Activated T-cell treated with anti-CD3 and anti-CD28 coated beads for 24 hours (primary cell): ENCODE measurements at regions not wholly inside any gene's neighbourhood (a gene's known extent, or its start where the extent isn't known, plus 50 kb on each side); places are given as distances from the start of the nearest gene placed in this dataset.

Source experiments
- DNase-seq: peaks from one replicate; pipeline ENCODE4 v3.0.0-alpha.2; 2020; ENCODE audit warnings: low read depth

DNA sequence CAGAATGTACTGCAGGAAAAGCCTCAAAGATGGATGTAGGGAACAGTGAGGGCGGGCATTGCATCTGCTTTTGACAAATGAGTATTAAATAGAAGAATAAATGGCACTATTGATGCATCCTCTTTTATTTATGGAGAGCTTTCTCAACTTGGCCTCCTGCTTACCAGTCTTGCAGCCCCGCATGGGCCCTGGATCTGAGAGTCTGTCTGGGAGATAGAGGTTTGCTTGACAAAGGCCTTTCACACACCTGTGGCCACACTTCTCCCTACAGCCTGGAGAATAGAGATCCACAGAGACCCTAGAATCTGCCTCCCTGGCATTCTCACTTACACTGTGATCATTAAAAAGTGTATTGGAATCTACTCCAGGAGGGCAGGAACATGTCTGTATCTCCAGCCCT is 203.8 kb upstream of the CDH4 start:
- DNase-seq, result no peak

DNA sequence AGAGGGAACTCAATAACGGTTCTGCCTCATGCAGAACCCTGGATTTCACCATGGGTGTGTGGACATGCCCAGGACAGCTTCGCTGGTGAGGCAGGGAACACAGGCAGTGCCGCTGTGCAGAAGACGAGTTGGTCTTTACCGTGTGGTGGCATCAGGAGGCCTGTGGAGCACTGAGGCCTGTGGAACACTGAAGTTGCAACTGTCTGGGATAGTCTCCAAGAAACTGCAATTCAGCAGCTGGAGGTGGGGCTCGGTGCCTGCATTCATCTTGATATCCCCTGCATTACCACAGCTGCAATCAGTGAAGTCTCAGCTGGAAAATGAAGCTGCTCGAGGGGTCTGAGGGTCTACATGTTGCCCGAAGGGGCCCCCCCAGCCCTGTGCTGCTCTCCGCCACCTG is 202.4 kb upstream of the CDH4 start:
- no peak for DNase-seq

DNA sequence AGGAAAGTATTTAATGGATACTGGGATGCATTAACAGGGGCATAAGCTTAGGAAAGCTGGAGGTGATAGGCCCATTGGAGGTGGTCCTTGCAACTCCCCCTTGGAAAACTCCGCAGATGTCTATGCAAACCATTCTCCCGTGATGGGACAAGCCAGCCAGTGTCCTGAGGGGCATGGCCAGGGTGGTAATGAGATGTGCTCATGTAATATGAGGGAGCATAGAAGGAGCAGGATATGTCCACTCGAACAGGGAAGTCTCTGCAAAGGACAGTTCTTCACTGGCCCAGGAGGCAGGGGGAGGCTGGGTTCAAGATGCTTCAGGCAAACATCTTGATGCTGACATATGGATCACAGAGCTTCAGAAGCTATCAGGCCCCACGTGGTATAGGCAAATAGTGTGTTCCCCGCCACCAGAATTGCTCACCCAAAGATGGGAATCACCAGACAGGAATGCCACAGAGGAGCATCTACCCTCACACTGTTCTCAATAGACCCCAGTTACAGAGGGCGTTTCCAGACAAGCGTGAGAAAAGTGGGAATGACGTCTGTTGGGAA is 201.6 kb upstream of the CDH4 start:
- DNase-seq, result no peak

DNA sequence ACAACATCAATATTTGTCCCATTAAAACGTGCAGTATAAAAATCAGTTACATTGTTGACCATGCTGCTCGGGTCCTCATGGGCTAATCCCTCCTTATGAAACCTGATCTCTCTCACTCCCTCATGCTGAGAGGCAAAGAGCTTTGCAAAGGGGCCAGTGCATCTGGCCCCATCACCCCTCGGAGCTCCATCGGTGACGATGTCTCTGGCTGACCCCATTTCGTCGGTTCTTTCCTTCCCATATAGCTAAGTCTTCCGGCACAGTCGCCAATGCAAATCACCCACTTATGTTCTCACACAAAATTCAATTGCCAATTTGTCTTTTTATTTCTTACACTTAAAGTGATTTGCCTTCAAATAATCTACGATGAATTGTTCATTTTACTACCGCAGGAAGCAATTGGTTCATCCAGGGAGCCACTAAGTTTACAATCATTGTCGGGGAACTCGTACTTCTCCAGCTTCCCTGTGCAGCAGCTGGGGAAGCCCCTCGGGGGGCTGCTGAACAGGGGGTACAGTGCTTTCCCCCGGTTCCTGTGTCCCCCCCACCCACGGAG is 199.8 kb upstream of the CDH4 start:
- DNase-seq, result no peak

GRCh38 chr20:61052776-61053442 is 199.2 kb upstream of the CDH4 start:
- DNase-seq, result no peak

- no peak for DNase-seq
Measured at GRCh38 chr20:61053487-61053886, 198.6 kb upstream of the CDH4 start.

GRCh38 chr20:61053889-61054288 is 198.2 kb upstream of the CDH4 start:
- DNase-seq, result no peak

- DNase-seq, result no peak
Measured at GRCh38 chr20:61054411-61054810, 197.7 kb upstream of the CDH4 start.

- DNase-seq, result no peak
Measured at GRCh38 chr20:61055180-61056010, 196.7 kb upstream of the CDH4 start.

DNA sequence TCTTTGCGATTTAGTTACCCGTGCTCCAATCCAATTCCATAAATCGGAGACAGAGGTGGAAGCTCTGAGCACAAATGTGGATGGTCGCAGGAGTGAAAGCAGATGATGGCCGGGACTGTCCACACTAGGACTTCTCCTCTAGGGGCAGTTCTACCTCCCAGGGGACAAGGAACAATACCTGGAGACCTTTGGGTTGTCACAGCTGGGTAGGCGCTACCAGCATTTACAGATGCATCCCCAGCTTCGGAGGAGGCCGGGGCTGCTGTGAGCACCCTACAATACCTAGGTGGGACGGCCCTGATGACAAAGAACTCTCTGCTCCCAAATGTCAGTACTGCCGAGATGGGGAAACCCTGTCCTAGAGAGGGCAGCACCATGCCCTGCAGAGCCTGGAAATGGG is 195.9 kb upstream of the CDH4 start:
- DNase-seq, result no peak

DNA sequence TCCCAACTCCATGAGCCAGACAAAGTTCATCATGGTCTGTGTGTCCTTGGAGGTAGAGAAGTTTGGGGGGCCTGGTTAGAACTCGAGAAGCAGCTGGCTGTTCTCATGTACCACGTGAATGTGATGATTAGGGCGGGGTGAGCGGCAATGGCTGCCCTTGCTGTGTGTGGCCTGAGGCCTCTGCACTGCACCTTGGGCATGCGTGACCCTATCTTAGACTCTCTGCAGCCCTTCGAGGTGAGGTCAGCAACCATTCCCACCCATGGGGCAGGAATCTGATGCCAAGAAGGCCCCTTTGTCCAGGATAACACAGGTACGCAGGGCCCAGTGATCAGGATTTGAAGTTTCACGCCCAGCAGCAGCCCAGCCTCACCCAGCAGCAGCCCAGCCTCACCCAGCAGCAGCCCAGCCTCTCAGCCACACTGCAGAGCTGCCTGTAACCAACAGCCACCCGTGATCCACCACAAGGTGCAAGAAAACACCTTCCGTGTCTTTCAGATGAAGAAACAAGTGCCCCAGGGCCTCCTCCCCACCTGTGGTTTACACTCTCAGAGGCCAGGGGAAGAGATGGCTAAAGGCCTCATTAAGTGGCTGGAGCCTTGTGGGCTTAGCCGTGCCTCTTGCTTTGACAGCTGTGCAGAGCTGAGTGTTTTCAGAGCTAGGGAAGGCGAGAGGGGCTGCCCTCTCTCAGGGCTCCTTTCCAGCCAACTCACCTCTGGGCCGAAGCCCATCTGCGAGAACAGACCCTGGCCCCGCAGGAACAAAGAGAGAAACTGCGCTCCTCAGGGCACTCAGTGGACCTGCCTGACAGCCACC is 195.2 kb upstream of the CDH4 start:
- DNase-seq, result no peak

DNA sequence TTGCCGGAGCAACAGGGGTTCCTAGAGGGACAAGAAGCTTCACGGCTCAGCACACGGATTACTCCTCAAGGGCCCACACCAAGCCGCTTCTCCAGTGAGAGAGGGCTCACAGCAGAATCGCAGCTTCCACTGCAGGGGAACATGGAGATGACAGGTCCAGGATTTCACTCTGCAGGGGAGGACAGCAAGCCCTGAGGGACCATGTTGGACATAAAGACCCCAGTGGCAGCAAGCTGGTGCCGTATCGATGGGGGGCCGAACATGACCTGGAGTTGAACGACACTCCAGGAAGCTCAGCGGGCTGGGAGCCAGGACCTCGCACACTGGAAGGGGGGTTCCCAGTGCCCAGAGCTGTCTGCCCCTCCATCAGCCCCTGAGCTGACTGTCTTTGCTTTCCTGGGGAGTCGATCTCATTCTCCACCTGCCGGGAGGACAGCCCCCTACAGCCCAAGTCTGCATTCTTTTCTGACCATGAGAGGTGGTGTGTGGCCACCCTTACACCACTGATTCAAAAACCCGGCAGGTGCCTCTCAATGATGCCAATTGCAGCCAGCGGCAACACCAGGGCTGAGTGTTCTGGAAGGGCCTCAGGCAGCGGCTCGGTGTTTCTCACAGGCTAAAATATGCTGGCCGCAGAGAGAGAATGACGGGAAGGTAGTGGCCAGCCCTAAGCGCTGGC is 194.5 kb upstream of the CDH4 start:
- no peak for DNase-seq

- DNase-seq, result no peak
Measured at GRCh38 chr20:61061981-61062380, 190.1 kb upstream of the CDH4 start.

DNA sequence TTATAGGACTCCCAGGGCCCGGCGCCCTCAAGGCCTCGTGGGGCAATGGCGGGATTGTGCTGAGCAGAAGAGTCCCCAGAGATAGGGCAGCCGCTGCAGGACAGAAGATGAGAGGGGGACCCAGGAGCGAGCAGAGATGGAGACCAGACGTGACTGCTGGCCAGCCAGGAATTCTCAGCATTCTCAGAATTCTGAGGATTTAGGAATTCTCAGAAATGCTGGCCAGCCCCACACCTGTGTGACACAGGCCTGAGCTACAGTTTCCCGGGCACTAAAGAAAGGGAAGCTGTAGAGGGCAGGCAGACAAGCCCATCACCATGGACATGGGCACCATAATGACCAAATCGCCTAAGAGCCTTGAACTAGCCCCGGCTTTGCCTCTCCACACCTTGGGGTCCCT is 186.2 kb upstream of the CDH4 start:
- no peak for DNase-seq

DNA sequence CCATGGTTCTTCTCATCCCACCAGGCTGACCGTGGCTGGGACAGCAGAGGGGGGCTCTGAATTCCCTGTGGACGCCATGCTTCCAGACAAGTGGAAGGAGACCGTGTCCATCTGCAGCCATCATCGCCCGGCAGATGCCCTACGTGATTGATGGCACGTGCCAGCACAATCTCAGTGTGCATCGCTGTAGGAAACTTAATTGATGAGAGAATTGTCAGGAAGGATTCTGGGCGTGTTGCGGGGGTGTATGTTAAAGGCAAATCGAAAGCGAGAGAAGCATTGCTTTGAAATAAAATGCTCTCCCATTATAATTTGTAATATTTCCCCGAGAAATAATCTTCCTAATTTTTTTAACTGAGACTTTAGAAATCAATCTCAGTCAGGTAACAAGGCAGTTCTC is 185.5 kb upstream of the CDH4 start:
- DNase-seq, result no peak

- no peak for DNase-seq
Measured at GRCh38 chr20:61067221-61067620, 184.8 kb upstream of the CDH4 start.

DNA sequence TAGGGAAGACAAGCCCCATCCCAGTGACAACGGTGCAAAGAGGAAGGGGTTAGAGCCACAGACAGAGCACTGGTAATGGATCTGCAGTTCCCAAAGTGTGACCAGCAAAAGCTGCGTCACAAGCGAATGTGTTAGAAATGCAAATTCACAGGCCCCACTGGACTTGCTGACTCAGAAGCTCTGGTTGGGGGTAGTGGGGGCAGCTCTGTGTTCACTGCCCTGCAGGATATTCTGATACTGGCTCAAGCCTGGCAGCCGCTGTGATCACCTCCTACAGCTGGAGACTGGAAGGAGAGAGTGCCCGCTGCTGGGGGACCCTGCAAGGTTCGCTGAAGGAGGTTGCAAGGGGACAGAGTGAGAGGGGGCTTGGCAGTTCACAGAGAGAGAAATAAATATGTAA is 179.7 kb upstream of the CDH4 start:
- no peak for DNase-seq

DNA sequence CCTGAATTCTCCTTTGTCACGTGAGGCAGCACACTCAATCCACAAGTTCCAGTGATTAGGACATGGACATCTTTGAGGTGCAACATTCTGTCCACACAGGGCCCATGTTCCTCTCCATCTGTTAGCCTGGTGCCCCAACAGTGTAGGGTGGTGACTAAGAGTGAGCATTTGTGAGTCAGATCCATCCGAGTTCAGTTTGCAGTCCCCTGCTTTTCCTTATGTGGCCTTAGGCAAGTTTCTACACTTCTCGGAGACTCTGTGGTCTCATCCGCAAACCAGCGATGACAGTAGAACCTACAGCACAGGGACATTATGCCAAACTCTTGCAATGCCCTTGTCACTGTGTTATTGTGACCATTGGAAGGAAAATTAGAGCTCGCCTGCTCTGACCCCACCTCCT is 178.7 kb upstream of the CDH4 start:
- no peak for DNase-seq

DNA sequence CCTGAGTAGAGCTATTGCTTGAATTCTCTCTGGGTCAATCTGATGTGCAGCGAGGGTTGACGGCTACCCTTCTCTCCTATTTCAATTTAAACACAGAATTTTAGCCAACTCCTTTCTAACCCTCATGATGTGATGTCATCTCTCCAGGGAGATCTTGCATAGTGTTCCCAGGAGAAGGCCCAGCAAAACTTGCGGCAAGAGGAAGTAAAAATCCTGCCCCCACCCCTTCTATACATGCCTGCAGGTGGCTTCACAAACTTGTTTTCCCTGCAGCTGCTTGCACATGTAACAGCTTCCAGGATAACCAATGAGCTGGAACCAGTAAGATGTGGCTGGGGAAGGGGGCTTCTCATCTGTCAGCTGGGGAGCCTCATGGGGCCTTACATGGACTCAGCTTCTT is 169.3 kb upstream of the CDH4 start:
- DNase-seq, result no peak

GRCh38 chr20:61083431-61083830 is 168.6 kb upstream of the CDH4 start:
- DNase-seq, result no peak

DNA sequence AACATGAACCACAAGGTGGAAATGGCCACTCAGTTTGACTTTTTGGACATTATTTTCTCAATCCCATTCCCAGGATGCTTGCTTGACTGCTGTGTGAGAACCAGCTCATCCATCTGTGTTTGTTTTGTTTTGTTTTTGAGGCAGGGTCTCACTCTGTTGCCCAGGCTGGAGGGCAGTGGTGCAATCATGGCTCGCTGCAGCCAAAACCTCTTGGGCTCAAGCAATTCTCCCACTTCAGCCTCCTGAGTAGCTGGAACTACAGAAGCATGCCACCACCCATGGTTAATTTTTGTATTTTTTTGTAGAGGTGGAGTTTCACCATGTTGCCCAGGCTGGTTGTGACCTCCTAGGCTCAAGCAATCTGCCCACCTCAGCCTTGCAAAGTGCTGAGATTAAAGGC is 166.0 kb upstream of the CDH4 start:
- no peak for DNase-seq

DNA sequence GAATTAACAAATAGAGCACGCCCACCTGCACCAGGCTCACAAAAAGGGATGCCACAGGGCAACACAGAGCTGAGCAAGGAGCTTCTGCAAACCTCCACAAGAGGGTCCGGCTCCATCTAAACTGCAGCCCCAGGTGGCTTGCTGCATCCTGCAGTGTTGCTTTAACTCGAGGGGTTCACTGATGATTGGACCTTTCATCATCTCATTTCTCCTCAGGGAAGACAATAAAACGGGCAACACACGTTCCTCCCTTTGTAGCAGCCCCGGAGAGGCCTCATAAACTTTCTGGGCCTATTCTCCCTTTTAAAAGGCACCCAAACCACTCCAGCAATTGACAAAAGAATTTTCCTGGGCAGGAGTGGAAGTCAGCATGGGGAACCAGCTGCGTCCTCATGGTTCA is 161.5 kb upstream of the CDH4 start:
- no peak for DNase-seq
